SK-N-SH treated with all-trans-retinoic acid at 6 μM for 48 hours (cell line): ENCODE measurements at regions not wholly inside any gene's neighbourhood (a gene's known extent, or its start where the extent isn't known, plus 50 kb on each side); places are given as distances from the start of the nearest gene placed in this dataset.

Experiments
- CSDC2 ChIP-seq: fragments of 250-450 bp; sonication (Bioruptor Pico); IDR thresholded peaks from 2 replicates; pipeline ENCODE4 v1.5.0; 2020; ENCODE audit warnings: mild to moderate bottlenecking, moderate library complexity
- OSR1 ChIP-seq: fragments of 250-450 bp; sonication (Bioruptor Pico); IDR thresholded peaks from 2 replicates; pipeline ENCODE4 v1.8.0; 2022; ENCODE audit warnings: moderate library complexity, mild to moderate bottlenecking, inconsistent platforms
- RARB ChIP-seq: fragments of 250-450 bp; sonication (Bioruptor Pico); IDR thresholded peaks from 2 replicates; pipeline ENCODE4 v1.8.0; 2021; ENCODE audit warnings: mild to moderate bottlenecking, moderate library complexity
- ZFP3 ChIP-seq: fragments of 250-450 bp; sonication (Bioruptor Pico); IDR thresholded peaks from 2 replicates; pipeline ENCODE4 v1.5.0; 2020; ENCODE audit warnings: mild to moderate bottlenecking, moderate library complexity
- ZFP30 ChIP-seq: fragments of 450-650 bp; formaldehyde crosslinking; IDR thresholded peaks from 2 replicates; pipeline ENCODE4 v1.5.0; 2022; ENCODE audit warnings: mild to moderate bottlenecking, moderate library complexity
- ZNF70 ChIP-seq: fragments of 450-650 bp; formaldehyde crosslinking; IDR thresholded peaks from 2 replicates; pipeline ENCODE4 v1.5.0; 2020; ENCODE audit warnings: mild to moderate bottlenecking, moderate library complexity
- TF ChIP-seq, protein P1 (sequence below): fragments of 250-450 bp; sonication (Bioruptor Pico); IDR thresholded peaks from 2 replicates; pipeline ENCODE4 v1.8.0; 2020; ENCODE audit warnings: mild to moderate bottlenecking, moderate library complexity, borderline replicate concordance
- TF ChIP-seq, protein P2 (sequence below): fragments of 250-450 bp; sonication (Bioruptor Pico); IDR thresholded peaks from 2 replicates; pipeline ENCODE4 v1.5.0; 2020; ENCODE audit warnings: mild to moderate bottlenecking, moderate library complexity
- TF ChIP-seq, protein P3 (sequence below): fragments of 250-450 bp; sonication (Bioruptor Pico); IDR thresholded peaks from 2 replicates; pipeline ENCODE4 v1.8.0; 2021; ENCODE audit warnings: low read depth, mild to moderate bottlenecking, moderate library complexity, borderline replicate concordance

DNA sequence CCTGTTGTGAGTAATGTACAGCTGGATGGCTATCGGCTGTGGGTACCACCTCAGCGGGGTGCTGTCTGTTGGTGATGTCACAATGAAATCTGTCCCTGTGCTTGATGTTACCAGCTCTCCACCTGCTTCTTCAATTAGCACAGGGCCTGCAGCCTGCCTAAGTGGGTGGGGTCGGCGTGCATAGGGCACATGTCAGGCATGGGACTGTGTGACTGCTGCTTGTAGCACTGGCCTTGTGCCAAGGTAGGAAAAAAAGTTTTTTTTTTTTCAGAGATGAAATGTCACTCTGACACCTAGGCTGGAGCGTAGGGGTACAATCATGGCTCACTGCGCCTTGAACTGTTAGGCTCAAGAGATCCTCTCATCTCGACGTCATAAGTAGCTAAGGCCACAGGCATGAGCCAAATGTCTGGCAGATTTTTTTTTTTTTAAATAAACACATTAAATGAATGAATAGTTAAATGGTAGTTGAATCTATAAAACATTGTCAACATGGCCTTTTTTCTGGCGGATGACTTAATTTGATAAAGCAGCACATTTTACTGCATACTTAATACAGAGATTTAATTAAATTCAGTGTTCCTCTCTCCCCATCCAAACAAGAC, 222.5 kb downstream of the NXNL2 start:
- no peak for TF ChIP-seq ZFP30 (CRISPR knock-in tag)
- no peak for TF ChIP-seq CSDC2
- TF ChIP-seq ZFP3 (CRISPR knock-in tag), result no peak
- TF ChIP-seq OSR1 (CRISPR knock-in tag), result no peak
- TF ChIP-seq, protein P1, sequence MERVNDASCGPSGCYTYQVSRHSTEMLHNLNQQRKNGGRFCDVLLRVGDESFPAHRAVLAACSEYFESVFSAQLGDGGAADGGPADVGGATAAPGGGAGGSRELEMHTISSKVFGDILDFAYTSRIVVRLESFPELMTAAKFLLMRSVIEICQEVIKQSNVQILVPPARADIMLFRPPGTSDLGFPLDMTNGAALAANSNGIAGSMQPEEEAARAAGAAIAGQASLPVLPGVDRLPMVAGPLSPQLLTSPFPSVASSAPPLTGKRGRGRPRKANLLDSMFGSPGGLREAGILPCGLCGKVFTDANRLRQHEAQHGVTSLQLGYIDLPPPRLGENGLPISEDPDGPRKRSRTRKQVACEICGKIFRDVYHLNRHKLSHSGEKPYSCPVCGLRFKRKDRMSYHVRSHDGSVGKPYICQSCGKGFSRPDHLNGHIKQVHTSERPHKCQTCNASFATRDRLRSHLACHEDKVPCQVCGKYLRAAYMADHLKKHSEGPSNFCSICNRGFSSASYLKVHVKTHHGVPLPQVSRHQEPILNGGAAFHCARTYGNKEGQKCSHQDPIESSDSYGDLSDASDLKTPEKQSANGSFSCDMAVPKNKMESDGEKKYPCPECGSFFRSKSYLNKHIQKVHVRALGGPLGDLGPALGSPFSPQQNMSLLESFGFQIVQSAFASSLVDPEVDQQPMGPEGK (CRISPR knock-in tag), result no peak
- TF ChIP-seq ZNF70 (CRISPR knock-in tag), result no peak
- TF ChIP-seq, protein P2, sequence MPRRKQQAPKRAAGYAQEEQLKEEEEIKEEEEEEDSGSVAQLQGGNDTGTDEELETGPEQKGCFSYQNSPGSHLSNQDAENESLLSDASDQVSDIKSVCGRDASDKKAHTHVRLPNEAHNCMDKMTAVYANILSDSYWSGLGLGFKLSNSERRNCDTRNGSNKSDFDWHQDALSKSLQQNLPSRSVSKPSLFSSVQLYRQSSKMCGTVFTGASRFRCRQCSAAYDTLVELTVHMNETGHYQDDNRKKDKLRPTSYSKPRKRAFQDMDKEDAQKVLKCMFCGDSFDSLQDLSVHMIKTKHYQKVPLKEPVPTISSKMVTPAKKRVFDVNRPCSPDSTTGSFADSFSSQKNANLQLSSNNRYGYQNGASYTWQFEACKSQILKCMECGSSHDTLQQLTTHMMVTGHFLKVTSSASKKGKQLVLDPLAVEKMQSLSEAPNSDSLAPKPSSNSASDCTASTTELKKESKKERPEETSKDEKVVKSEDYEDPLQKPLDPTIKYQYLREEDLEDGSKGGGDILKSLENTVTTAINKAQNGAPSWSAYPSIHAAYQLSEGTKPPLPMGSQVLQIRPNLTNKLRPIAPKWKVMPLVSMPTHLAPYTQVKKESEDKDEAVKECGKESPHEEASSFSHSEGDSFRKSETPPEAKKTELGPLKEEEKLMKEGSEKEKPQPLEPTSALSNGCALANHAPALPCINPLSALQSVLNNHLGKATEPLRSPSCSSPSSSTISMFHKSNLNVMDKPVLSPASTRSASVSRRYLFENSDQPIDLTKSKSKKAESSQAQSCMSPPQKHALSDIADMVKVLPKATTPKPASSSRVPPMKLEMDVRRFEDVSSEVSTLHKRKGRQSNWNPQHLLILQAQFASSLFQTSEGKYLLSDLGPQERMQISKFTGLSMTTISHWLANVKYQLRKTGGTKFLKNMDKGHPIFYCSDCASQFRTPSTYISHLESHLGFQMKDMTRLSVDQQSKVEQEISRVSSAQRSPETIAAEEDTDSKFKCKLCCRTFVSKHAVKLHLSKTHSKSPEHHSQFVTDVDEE (CRISPR knock-in tag), result peak; percentile 10; the same call in 1 of the 2 replicates
- TF ChIP-seq RARB (CRISPR knock-in tag), result no peak
- TF ChIP-seq, protein P3, sequence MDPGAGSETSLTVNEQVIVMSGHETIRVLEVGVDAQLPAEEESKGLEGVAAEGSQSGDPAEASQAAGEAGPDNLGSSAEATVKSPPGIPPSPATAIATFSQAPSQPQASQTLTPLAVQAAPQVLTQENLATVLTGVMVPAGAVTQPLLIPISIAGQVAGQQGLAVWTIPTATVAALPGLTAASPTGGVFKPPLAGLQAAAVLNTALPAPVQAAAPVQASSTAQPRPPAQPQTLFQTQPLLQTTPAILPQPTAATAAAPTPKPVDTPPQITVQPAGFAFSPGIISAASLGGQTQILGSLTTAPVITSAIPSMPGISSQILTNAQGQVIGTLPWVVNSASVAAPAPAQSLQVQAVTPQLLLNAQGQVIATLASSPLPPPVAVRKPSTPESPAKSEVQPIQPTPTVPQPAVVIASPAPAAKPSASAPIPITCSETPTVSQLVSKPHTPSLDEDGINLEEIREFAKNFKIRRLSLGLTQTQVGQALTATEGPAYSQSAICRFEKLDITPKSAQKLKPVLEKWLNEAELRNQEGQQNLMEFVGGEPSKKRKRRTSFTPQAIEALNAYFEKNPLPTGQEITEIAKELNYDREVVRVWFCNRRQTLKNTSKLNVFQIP (CRISPR knock-in tag), result no peak
